Liver (tissue), 8 donors: ENCODE measurements at regions not wholly inside any gene's neighbourhood (a gene's known extent, or its start where the extent isn't known, plus 50 kb on each side); places are given as distances from the start of the nearest gene placed in this dataset.

ENCODE experiments used
- DNase-seq: peaks from one replicate; pipeline ENCODE4 v3.0.0-alpha.2; 2017; ENCODE audit warnings: low spot score
- H3K27ac ChIP-seq, 2 donors: one replicate each; pipeline ENCODE4 v1.7.0; 2013; ENCODE audit warnings: inconsistent platforms in 2 of 2, low read length in 2 of 2, control low read depth in 1 of 2, low read depth in 1 of 2, mild to moderate bottlenecking in 1 of 2
- H3K27me3 ChIP-seq, 4 donors: one replicate each; pipeline versions ENCODE4 v1.6.1 to v1.7.0; 2013; ENCODE audit warnings: low read length in 3 of 4, inconsistent platforms in 1 of 4, mild to moderate bottlenecking in 1 of 4, moderate library complexity in 1 of 4; ENCODE audit not compliant: control insufficient read depth in 4 of 4, insufficient read depth in 4 of 4
- H3K36me3 ChIP-seq, 4 donors: one replicate each; pipeline versions ENCODE4 v1.6.1 to v1.7.0; 2013; ENCODE audit warnings: low read length in 3 of 4, mild to moderate bottlenecking in 3 of 4, low read depth in 1 of 4, moderate library complexity in 1 of 4; ENCODE audit not compliant: control insufficient read depth in 4 of 4, insufficient read depth in 3 of 4
- H3K4me1 ChIP-seq, 4 donors: one replicate each; pipeline versions ENCODE4 v1.6.1 to v1.7.0; 2013; ENCODE audit warnings: low read length in 3 of 4, mild to moderate bottlenecking in 3 of 4, moderate library complexity in 1 of 4; ENCODE audit not compliant: control insufficient read depth in 4 of 4, insufficient read depth in 4 of 4
- H3K4me3 ChIP-seq, 3 donors: one replicate each; pipeline versions ENCODE4 v1.6.1 to v1.7.0; 2013; ENCODE audit warnings: low read length in 3 of 3, control low read depth in 1 of 3, low read depth in 1 of 3, mild to moderate bottlenecking in 1 of 3
- H3K9ac ChIP-seq, 2 donors: one replicate each; pipeline ENCODE4 v1.7.0; 2013; ENCODE audit warnings: low read length in 2 of 2, mild to moderate bottlenecking in 2 of 2, moderate library complexity in 2 of 2, control low read depth in 1 of 2, low read depth in 1 of 2
- H3K9me3 ChIP-seq, 4 donors: one replicate each; pipeline versions ENCODE4 v1.6.1 to v1.7.0; 2013; ENCODE audit warnings: low read length in 3 of 4; ENCODE audit not compliant: control insufficient read depth in 4 of 4
- ATF3 ChIP-seq: IDR thresholded peaks from 2 replicates; pipeline ENCODE4 v1.6.1; 2016; ENCODE audit warnings: antibody characterized with exemption
- CTCF ChIP-seq: fragments of 150-350 bp; IDR thresholded peaks from 2 replicates; pipeline ENCODE4 v1.5.1; 2017; ENCODE audit warnings: improper control_type of control experiment, low read depth, low read length; ENCODE audit not compliant: missing input control
- EGR1 ChIP-seq, 2 donors: IDR thresholded peaks; 2 replicates each; pipeline ENCODE4 v1.6.1; 2016 to 2018; ENCODE audit warnings: antibody characterized with exemption in 2 of 2, low read depth in 2 of 2
- FOXA1 ChIP-seq: IDR thresholded peaks from 2 replicates; pipeline ENCODE4 v1.6.1; 2016; ENCODE audit warnings: antibody characterized with exemption
- FOXA2 ChIP-seq: IDR thresholded peaks from 2 replicates; pipeline ENCODE4 v1.6.1; 2016; ENCODE audit warnings: antibody characterized with exemption
- GABPA ChIP-seq, 2 donors: IDR thresholded peaks in 1 of 2; conservative IDR thresholded peaks in 1 of 2; 2 replicates each; pipeline ENCODE4 v1.6.1; 2016; ENCODE audit warnings: antibody characterized with exemption in 2 of 2, mild to moderate bottlenecking in 1 of 2, moderate library complexity in 1 of 2
- HNF4A ChIP-seq, 2 donors: conservative IDR thresholded peaks; 2 replicates each; pipeline ENCODE4 v1.6.1; 2016; ENCODE audit warnings: antibody characterized with exemption in 2 of 2, mild to moderate bottlenecking in 2 of 2
- JUND ChIP-seq, 2 donors: IDR thresholded peaks; 2 replicates each; pipeline ENCODE4 v1.6.1; 2016; ENCODE audit warnings: antibody characterized with exemption in 2 of 2
- RAD21 ChIP-seq, 2 donors: IDR thresholded peaks; 2 replicates each; pipeline ENCODE4 v1.6.1; 2016; ENCODE audit warnings: antibody characterized with exemption in 2 of 2, mild to moderate bottlenecking in 2 of 2
- REST ChIP-seq: IDR thresholded peaks from 2 replicates; pipeline ENCODE4 v1.6.1; 2016; ENCODE audit warnings: antibody characterized with exemption, mild to moderate bottlenecking
- RXRA ChIP-seq, 2 donors: IDR thresholded peaks; 2 replicates each; pipeline ENCODE4 v1.6.1; 2017 to 2018; ENCODE audit warnings: antibody characterized with exemption in 2 of 2, mild to moderate bottlenecking in 1 of 2
- SP1 ChIP-seq: IDR thresholded peaks from 2 replicates; pipeline ENCODE4 v1.6.1; 2018; ENCODE audit warnings: antibody characterized with exemption, mild to moderate bottlenecking
- TAF1 ChIP-seq: conservative IDR thresholded peaks from 2 replicates; pipeline ENCODE4 v1.6.1; 2016; ENCODE audit warnings: antibody characterized with exemption, mild to moderate bottlenecking
- WGBS: extraction: QIAGEN DNeasy Blood & Tissue Kit; methylation state at CpG from one replicate; pipeline ENCODE4 v1.1.7; 2013; 5-methylcytosine and 5-hydroxymethylcytosine counted together
- TF ChIP-seq, protein P1 (sequence below): IDR thresholded peaks from 2 replicates; pipeline ENCODE4 v1.6.1; 2016; ENCODE audit warnings: antibody characterized with exemption
- TF ChIP-seq, protein P2 (sequence below): IDR thresholded peaks from 2 replicates; pipeline ENCODE4 v1.6.1; 2016; ENCODE audit warnings: antibody characterized with exemption
- donor health status: healthy.
- donor health status: healthy.
- donor health status: healthy.
- donor health status: healthy.
- donor health status: healthy.

GRCh38 chr6:54775576-54775975, 71.0 kb upstream of the FAM83B start (continued):
- no peak for TF ChIP-seq CTCF

DNA sequence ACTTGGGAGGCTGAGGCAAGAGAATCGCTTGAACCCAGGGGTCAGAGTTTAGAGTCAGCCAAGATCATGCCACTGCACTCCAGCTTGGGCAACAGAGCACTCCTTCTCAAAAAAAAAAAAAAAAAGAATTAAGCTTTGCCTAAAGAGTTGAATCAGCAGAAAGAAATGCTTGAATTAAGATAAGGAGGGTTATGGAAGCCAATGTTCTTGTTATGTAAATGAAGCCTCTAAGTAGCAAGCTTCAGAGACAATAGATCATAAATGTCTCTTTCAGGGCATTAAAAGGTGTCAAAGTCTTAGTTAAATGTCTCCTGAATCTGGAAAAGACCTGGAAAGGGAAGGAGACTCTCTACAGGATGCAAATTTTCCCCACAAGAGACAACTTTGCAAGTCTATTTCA, 69.7 kb upstream of the FAM83B start:
- H3K27ac ChIP-seq, result no peak overlapping the region
- no peaks in the 10 kb centered on the region for H3K4me1 ChIP-seq
- no peaks in the 10 kb centered on the region for H3K36me3 ChIP-seq
- H3K9ac ChIP-seq, result no peak overlapping the region
- no peak overlapping the region for H3K4me3 ChIP-seq
- DNase-seq, result no peak
- no peak for TF ChIP-seq REST
- TF ChIP-seq GABPA (IDR thresholded peaks at IDR 0.05 in 1 of 2, conservative IDR thresholded peaks at IDR 0.05 in 1 of 2), result no peak
- TF ChIP-seq, protein P1, sequence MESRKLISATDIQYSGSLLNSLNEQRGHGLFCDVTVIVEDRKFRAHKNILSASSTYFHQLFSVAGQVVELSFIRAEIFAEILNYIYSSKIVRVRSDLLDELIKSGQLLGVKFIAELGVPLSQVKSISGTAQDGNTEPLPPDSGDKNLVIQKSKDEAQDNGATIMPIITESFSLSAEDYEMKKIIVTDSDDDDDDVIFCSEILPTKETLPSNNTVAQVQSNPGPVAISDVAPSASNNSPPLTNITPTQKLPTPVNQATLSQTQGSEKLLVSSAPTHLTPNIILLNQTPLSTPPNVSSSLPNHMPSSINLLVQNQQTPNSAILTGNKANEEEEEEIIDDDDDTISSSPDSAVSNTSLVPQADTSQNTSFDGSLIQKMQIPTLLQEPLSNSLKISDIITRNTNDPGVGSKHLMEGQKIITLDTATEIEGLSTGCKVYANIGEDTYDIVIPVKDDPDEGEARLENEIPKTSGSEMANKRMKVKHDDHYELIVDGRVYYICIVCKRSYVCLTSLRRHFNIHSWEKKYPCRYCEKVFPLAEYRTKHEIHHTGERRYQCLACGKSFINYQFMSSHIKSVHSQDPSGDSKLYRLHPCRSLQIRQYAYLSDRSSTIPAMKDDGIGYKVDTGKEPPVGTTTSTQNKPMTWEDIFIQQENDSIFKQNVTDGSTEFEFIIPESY, result no peak
- TF ChIP-seq RAD21 (IDR thresholded peaks at IDR 0.05), result no peak
- 87% methylated on average over 1 of the region's 1 CpG for WGBS
- H3K9me3 ChIP-seq, result no peaks in the 10 kb centered on the region
- no peaks in the 10 kb centered on the region for H3K27me3 ChIP-seq

DNA sequence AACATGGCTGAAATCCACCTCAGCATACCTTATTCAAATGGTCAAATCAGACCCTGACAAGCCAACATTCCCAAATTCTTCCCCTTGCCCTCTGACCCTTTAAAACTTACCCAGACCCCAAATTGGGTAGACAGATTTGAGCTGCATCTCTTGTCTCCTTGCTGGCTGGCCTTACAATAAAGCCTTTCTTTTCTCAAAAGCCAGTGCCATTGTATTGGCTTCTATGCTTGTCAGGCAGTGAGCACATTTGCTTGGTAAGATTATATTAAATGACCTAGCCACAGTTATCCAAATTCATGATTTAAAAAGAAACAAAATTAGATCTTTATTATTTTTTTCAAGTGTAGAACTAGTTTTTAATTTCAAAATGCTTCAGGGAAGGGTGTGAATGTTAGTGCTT, 67.8 kb upstream of the FAM83B start:
- Histone ChIP-seq H3K9ac (no peak overlapping the region), H3K9me3 (no peaks in the 10 kb centered on the region), H3K4me3 (no peak overlapping the region), H3K27me3 (no peaks in the 10 kb centered on the region), H3K4me1 (no peaks in the 10 kb centered on the region), H3K27ac (no peak overlapping the region), H3K36me3 (no peaks in the 10 kb centered on the region)
- no peak for DNase-seq
- TF ChIP-seq EGR1 (IDR thresholded peaks at IDR 0.05; ENCODE audit: low read depth in 2 of 2) (no peak), RAD21 (IDR thresholded peaks at IDR 0.05) (no peak), CTCF (no peak), FOXA2 (no peak), FOXA1 (no peak), GABPA (IDR thresholded peaks at IDR 0.05 in 1 of 2, conservative IDR thresholded peaks at IDR 0.05 in 1 of 2) (no peak), SP1 (no peak), ATF3 (no peak), RXRA (IDR thresholded peaks at IDR 0.05) (no peak), TAF1 (no peak), JUND (IDR thresholded peaks at IDR 0.05) (no peak), HNF4A (conservative IDR thresholded peaks at IDR 0.05) (no peak)
- TF ChIP-seq, protein P2, sequence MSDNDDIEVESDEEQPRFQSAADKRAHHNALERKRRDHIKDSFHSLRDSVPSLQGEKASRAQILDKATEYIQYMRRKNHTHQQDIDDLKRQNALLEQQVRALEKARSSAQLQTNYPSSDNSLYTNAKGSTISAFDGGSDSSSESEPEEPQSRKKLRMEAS, result no peak
- TF ChIP-seq, protein P1, result no peak
